RKO (cell line): ENCODE measurements at regions not wholly inside any gene's neighbourhood (a gene's known extent, or its start where the extent isn't known, plus 50 kb on each side); places are given as distances from the start of the nearest gene placed in this dataset.
"Not testable (repeated sequence)": the region's sequence is repeated elsewhere in the genome, so short reads cannot be mapped to it uniquely, and the experiment has no call there.

Experiments
- DNase-seq: peaks from one replicate; pipeline ENCODE4 v3.0.0-alpha.2; 2016; ENCODE audit warnings: low spot score

- DNase-seq: peak; percentile 22
Observed at GRCh38 chrX:45986971-45987370, 558.2 kb downstream of the ZNF674 start.

GRCh38 chrX:45986081-45986480 lies 559.1 kb downstream of the ZNF674 start:
- DNase-seq: no peak

GRCh38 chrX:45982958-45983727 lies 562.1 kb downstream of the ZNF674 start:
- DNase-seq: not testable (repeated sequence)

- no peak for DNase-seq
Observed at GRCh38 chrX:45980726-45981125, 564.5 kb downstream of the ZNF674 start.

GRCh38 chrX:45975633-45976032 lies 569.6 kb downstream of the ZNF674 start:
- DNase-seq: no peak

GRCh38 chrX:45972636-45973035 lies 572.6 kb downstream of the ZNF674 start:
- no peak for DNase-seq

- no peak for DNase-seq
Observed at GRCh38 chrX:45959567-45959966, 585.7 kb downstream of the ZNF674 start.

- DNase-seq: no peak
Observed at GRCh38 chrX:45956191-45956870, 588.9 kb downstream of the ZNF674 start.

- no peak for DNase-seq
Observed at GRCh38 chrX:45955661-45956060, 589.6 kb downstream of the ZNF674 start.

GRCh38 chrX:45954026-45954425 lies 591.2 kb downstream of the ZNF674 start:
- no peak for DNase-seq

GRCh38 chrX:45952030-45952429 lies 593.2 kb downstream of the ZNF674 start:
- no peak for DNase-seq

- no peak for DNase-seq
Observed at GRCh38 chrX:45935408-45935807, 609.8 kb downstream of the ZNF674 start.

GRCh38 chrX:45912316-45912715 lies 632.9 kb downstream of the ZNF674 start:
- no peak for DNase-seq

- DNase-seq: no peak
Observed at GRCh38 chrX:45907786-45908185, 637.4 kb downstream of the ZNF674 start.

GRCh38 chrX:45903781-45904201 lies 641.4 kb downstream of the ZNF674 start:
- no peak for DNase-seq

- DNase-seq: no peak
Observed at GRCh38 chrX:45900766-45901615, 644.2 kb downstream of the ZNF674 start.

- DNase-seq: no peak
Observed at GRCh38 chrX:45894864-45895645, 650.2 kb downstream of the ZNF674 start.

GRCh38 chrX:45889471-45889870 lies 655.8 kb downstream of the ZNF674 start:
- peak; percentile 58 for DNase-seq

GRCh38 chrX:45888518-45888917 lies 656.7 kb downstream of the ZNF674 start:
- DNase-seq: no peak

GRCh38 chrX:45885931-45886330 lies 659.3 kb downstream of the ZNF674 start:
- no peak for DNase-seq

GRCh38 chrX:45879512-45879911 lies 665.7 kb downstream of the ZNF674 start:
- DNase-seq: no peak

GRCh38 chrX:45876206-45876605 lies 669.0 kb downstream of the ZNF674 start:
- DNase-seq: no peak
